Osteocyte (in vitro differentiated cells): ENCODE measurements at regions not wholly inside any gene's neighbourhood (a gene's known extent, or its start where the extent isn't known, plus 50 kb on each side); places are given as distances from the start of the nearest gene placed in this dataset.

Experiments
- DNase-seq: peaks from one replicate; pipeline ENCODE4 v3.0.0; 2021; ENCODE audit warnings: mixed read lengths; ENCODE audit not compliant: unreplicated experiment; ENCODE audit errors: extremely low spot score
- H3K27ac Mint-ChIP-seq: one replicate; pipeline ENCODE4 v1.8.0; 2021; ENCODE audit warnings: mild to moderate bottlenecking, mixed read lengths; ENCODE audit not compliant: unreplicated experiment
- H3K27me3 Mint-ChIP-seq: one replicate; pipeline ENCODE4 v1.8.0; 2021; ENCODE audit warnings: mixed read lengths; ENCODE audit not compliant: unreplicated experiment
- H3K36me3 Mint-ChIP-seq: one replicate; pipeline ENCODE4 v1.8.0; 2021; ENCODE audit warnings: mixed read lengths; ENCODE audit not compliant: unreplicated experiment
- H3K4me1 Mint-ChIP-seq: one replicate; pipeline ENCODE4 v1.8.0; 2021; ENCODE audit warnings: mixed read lengths; ENCODE audit not compliant: unreplicated experiment
- H3K4me3 Mint-ChIP-seq: one replicate; pipeline ENCODE4 v1.8.0; 2021; ENCODE audit warnings: mild to moderate bottlenecking, moderate library complexity, mixed read lengths; ENCODE audit not compliant: unreplicated experiment
- H3K9me3 Mint-ChIP-seq: one replicate; pipeline ENCODE4 v1.8.0; 2021; ENCODE audit warnings: mixed read lengths; ENCODE audit not compliant: unreplicated experiment
- TF ChIP-seq, protein P1 (sequence below): fragments of 200-600 bp; sonication (generic); IDR thresholded peaks from 2 replicates; pipeline ENCODE4 v1.5.0; 2021; ENCODE audit warnings: antibody characterized with exemption, mild to moderate bottlenecking, moderate library complexity

DNA sequence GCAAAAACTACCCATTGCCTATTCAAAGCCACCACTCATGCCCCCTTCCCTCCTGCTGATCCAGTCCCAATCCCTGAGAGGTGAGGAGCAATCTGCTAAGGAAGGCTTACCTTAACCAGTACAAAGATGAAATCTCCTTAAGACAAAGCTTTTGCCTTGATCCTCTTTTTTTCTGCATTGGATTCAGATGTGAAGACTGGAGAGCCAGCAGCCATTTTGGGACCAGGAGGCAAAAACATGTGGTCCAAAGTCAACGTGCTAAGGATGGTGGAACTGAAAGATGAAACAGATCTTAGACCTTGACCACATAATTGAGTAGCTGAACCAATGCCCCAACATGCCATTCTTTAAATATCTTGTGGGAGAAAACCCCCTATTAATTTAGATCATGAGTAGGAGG, 171.4 kb downstream of the IRX5 start:
- H3K36me3 Mint-ChIP-seq: no peaks in the 10 kb centered on the region
- no peaks in the 10 kb centered on the region for H3K4me1 Mint-ChIP-seq
- H3K4me3 Mint-ChIP-seq: no peak overlapping the region
- H3K27ac Mint-ChIP-seq: no peak overlapping the region
- no peaks in the 10 kb centered on the region for H3K27me3 Mint-ChIP-seq
- peaks cover 4% of the 10 kb centered on the region for H3K9me3 Mint-ChIP-seq
- DNase-seq: no peak
- TF ChIP-seq, protein P1, sequence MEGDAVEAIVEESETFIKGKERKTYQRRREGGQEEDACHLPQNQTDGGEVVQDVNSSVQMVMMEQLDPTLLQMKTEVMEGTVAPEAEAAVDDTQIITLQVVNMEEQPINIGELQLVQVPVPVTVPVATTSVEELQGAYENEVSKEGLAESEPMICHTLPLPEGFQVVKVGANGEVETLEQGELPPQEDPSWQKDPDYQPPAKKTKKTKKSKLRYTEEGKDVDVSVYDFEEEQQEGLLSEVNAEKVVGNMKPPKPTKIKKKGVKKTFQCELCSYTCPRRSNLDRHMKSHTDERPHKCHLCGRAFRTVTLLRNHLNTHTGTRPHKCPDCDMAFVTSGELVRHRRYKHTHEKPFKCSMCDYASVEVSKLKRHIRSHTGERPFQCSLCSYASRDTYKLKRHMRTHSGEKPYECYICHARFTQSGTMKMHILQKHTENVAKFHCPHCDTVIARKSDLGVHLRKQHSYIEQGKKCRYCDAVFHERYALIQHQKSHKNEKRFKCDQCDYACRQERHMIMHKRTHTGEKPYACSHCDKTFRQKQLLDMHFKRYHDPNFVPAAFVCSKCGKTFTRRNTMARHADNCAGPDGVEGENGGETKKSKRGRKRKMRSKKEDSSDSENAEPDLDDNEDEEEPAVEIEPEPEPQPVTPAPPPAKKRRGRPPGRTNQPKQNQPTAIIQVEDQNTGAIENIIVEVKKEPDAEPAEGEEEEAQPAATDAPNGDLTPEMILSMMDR: no peak

DNA sequence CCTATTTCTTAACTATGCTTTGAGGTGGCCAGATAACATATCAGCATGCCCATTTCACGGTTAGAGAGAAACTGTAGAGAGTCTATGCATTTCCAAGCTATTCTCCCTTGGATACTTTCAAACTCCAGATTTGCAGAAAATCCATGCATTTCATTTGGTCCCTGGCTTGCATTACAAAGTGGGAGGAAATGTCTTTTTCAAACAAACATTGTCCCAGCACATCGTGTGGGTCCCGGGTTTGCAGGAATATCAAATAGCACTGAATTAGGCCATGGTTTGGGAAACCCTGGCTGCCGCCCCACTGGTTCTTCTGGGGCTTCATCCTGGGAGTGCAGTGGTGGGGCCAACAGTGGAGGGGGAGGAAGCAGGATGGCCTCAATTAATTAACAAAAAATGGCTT, 171.9 kb downstream of the IRX5 start:
- Mint-ChIP-seq H3K9me3 (peaks cover 4% of the 10 kb centered on the region), H3K27ac (no peak overlapping the region), H3K27me3 (no peaks in the 10 kb centered on the region), H3K36me3 (no peaks in the 10 kb centered on the region), H3K4me3 (no peak overlapping the region), H3K4me1 (no peaks in the 10 kb centered on the region)
- no peak for DNase-seq
- TF ChIP-seq, protein P1: no peak

DNA sequence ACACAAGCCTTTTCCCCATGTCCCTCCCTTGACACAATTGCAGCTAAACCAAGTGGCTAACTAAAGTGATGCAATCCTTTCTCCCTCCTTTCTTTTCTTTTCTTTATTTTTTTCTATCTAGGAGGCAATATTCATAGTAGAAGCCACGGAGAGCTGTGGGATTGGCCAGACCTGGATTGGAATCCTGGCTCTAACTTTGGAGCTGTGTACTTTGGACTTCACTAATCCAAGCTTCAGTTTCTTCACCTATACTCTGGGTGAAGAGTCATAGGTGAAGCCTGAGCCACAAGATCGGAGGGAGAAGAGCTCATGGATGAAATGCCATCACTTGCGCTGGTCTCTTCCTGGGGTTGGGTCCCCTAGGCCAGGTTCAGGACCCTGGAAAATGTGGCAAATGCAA, 177.2 kb downstream of the IRX5 start:
- TF ChIP-seq, protein P1: no peak
- Mint-ChIP-seq H3K36me3 (no peaks in the 10 kb centered on the region), H3K4me1 (no peaks in the 10 kb centered on the region), H3K9me3 (peaks cover 4% of the 10 kb centered on the region), H3K4me3 (no peak overlapping the region), H3K27ac (no peak overlapping the region), H3K27me3 (peaks cover 2% of the 10 kb centered on the region)
- no peak for DNase-seq

DNA sequence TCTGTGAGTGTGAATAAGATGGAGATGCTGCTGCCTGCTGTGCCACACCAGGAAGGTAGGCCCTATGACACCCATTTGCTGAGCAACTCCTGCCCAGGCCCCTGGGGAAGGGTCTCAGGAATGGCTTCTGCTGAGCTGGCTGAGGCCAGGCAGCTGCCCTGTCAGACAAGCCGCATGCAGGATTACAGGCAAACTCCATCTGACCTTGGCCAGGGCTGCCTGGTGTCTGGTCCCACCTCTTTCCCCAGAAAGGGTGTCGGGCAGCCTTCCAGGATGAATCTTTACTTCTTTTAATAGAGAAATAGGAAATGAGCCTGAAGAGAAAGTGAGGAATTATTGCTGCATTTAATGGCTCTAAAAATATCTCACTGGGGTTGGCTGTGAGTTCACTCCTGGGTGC, 182.5 kb downstream of the IRX5 start:
- no peaks in the 10 kb centered on the region for H3K9me3 Mint-ChIP-seq
- no peaks in the 10 kb centered on the region for H3K36me3 Mint-ChIP-seq
- TF ChIP-seq, protein P1: no peak
- DNase-seq: no peak
- H3K4me3 Mint-ChIP-seq: no peak overlapping the region
- no peaks in the 10 kb centered on the region for H3K4me1 Mint-ChIP-seq
- H3K27ac Mint-ChIP-seq: no peak overlapping the region
- H3K27me3 Mint-ChIP-seq: peaks cover 2% of the 10 kb centered on the region

DNA sequence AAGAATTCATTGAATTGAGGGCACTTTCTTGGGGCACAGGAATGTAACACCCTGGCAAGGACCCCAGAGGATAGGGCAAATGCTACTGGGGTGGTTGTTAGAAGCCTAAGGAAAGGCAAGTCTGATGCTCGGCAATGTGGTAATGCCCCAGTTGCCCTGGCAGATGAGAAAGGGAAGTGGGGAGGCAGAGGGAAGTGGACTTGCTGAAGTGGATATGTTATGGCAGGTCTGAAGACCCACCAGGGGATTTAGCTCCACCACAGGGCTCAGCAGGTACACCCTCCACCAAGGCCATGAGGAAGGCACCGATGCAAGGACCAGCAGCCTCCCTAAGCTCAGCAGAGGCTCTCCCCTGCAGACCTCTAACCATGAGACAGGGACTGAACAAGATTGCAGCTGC, 184.8 kb downstream of the IRX5 start:
- Mint-ChIP-seq H3K27ac (no peak overlapping the region), H3K4me3 (no peak overlapping the region), H3K9me3 (no peaks in the 10 kb centered on the region), H3K4me1 (no peaks in the 10 kb centered on the region), H3K27me3 (peaks cover 2% of the 10 kb centered on the region), H3K36me3 (no peaks in the 10 kb centered on the region)
- no peak for DNase-seq
- TF ChIP-seq, protein P1: no peak
